ENCODE measurements at regions not wholly inside any gene's neighbourhood (a gene's known extent, or its start where the extent isn't known, plus 50 kb on each side); places are given as distances from the start of the nearest gene placed in this dataset.
A peak's percentile ranks its signal among the peaks of the same experiment; 100 is the strongest.
"Not testable (repeated sequence)": the region's sequence is repeated elsewhere in the genome, so short reads cannot be mapped to it uniquely, and the experiment has no call there.

DNA sequence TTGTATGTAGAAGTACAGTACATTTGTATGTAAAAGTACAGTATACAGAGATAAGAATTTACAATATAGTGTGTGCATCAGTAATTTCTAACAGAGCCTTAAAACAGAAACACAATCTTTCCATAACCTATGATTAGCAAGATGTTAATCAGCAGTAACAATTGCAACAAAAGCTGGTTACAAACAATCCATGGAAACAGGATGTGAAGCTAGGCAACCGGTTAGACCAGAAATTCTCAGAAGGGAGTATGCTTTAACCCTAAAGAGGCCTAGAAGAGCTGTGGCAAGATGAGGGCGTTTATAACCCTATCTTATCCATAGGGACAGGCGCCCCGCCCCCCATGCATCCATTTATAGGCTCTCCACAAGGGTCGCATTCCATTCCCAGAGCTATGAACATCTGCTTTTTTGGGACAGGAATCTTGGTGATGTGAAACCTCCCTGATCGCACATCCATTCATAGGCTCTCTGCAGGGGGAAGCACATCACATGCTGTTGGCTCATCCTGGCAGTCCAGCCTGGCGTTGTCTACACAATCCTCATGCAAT lies 180.3 kb downstream of the PDGFRA start:
- not testable (repeated sequence) for DNase-seq

DNA sequence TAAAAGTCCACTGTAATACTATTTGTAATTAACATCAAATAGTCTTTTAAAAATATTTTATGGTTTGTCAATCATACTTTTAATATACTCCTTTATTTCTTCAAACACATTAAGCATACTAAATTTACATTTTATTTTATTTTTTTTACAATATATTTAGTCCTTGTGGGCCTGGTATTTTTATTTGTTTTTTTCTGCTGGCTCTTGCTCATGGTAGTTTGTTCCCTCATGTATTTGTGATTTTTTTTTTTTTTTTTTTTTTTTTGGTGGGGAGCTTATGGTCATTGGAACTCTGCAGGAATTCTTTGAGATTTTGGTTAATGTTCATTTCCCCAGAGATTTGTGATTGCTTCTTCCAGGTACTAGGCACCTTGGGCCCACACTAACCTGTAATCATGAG lies 185.5 kb downstream of the PDGFRA start:
- no peak for DNase-seq

DNA sequence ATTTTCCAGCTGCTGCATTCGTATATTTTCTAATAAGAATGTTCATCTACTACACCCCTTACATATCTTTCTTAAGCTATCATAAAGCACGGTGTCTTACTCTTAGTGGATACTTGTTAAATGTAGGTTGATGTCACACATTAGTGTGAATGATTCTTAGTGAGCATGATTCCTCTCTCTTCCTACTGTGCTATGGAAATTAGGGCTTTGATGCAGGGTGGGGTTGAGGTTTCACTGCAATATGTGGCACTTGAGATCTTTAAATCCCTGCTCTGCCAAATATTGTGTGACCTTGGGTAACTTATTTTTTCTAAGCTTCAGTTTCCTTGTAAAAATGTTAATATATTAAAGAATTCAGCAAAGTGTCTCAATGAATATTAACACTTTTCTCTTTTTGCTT lies 188.4 kb downstream of the PDGFRA start:
- no peak for DNase-seq

DNA sequence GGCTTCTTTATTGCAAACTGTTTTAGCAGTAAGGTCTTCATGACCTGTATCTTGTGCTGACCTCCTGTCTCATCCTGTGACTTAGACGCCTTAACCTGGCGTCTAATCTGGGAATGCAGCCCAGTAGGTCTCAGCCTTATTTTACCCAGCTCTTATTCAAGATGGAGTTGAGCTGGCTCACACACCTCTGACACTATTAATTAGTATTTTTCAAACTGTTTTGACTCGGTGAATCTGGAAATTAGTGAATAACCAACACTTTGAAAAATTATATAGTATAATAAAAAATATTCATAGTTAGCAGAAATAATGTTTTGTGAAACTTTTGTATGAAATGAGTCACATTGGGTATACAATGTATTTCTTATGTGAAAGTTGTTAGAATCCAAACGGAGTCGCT lies 189.4 kb downstream of the PDGFRA start:
- DNase-seq, result no peak

DNA sequence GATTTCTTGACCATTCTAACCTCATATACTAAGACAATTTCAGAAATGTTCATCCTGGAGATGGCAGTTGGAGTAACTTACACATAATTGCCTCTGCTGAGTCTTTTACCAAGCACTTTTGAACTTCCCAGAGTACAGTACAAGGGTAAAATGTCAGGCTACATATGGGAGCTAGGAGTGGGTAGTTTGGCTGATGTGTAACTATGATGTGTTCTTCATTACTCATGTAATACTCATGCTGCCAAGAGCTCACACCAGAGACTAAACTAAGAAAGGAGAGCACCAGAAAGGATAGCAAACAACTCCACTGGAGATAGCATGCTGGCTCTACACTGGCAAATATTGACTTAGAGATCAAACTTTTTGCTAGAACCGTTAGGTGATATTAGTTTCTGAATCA lies 194.0 kb downstream of the PDGFRA start:
- no peak for DNase-seq

DNA sequence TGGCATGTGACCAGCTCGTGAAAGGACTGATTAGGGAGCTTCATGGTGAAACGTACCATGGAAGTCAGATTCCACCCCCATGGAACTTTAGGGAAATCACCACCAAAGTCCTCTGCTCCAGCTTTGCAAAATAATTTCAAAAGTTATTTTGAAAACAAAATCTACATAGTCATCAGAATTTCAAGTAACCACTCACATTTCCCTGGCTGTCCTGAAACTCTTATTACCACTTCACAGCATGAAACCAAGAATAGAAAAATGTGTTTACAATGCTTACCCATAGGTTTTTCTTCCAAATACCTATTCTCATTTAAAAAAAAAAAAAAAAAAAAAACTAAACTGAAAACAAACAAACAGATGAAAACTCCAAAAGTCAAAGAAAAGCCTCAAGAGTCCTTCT lies 198.7 kb downstream of the PDGFRA start:
- DNase-seq, result no peak

DNA sequence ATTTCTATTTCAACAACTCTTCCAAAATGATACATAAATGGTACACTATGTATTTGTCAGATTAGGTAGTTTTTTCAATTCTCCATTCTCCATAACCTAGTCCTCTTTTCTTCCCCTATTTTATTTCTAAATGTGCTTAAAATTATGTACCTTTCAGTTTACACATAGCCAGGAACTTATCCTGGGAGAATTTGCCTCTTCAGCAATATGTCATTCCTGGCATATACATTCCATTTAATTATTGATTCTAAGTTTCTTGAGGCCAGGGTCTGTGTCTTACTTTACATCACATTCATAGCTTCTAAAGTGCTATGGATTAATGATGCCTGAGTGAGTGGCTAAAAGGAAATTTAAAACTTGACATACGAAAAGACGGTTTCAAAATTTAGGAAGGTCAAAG lies 199.8 kb downstream of the PDGFRA start:
- no peak for DNase-seq

DNA sequence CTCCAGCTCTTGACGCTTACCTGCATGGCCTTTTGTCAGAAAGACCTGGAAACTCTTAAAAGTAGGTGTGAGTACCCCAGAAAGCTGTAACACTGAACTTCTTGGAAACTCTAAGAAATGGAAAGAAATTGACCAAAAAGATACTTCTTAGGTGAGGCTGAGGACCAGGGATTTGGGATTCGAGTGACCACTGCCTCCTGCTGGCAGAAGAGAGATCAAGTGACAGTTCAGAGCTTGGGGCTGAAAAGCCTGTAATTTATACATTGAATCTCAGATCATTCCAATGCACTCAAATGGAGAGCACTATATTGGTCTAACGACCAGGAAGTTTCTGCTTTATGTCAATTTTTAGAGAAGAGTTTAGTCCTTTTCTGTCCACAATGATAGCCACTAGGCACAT lies 204.6 kb downstream of the PDGFRA start:
- DNase-seq, result peak in 1 of 2 donors; percentile 11

DNA sequence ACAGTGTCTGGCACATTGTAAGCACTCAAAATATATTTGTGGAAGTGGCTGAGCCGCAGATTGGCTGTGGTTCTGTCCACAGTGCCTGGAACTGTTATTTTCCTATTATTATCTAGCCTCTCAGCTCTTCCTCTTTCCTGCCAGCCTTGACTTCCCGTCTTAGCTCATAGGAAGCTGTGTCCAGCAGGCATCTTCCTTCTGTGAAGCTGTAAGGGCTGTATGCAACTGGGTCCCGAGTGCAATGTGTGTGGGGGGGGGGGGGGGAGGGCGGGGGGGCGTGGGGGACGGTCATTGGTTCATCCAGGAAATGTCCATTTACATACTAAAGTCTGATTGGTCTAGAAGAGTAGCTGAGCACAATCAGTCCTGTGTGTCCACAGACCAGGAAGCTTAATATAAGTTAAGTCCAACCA lies 210.7 kb downstream of the PDGFRA start:
- peak; percentile 62 to 74 for DNase-seq

DNA sequence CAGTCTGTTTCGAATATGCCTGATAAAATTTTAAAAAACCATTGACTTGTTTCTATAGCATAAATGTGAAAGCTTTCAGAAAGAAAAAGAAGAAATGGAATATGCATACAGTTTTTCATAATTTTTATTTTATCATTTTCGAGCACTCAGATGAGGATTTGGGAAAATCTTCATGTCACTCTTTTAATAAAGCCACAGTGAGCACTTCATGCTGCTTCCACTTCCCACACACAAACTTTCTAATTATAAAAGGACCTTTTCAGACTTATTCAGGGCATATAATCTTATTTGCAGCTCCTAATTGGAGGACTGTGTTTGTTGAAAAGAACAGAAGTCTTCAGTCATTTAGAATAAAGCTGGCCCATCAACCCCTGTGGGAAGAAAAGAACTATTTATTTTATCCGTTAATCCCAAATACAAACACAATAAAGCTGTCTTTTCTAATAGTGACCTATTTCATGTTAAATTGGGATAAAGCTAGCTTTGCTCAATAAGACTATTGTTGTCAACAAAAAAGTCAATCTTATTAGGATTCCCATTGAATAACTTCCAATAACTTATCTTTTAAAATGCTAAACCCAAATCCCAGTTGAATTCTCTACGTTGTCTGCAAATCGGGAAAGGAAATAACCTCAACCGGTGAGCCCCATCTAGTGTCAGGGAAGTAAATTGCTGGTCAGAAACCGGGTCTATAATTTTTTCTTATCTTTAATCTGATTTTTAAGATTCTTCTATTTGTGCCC lies 211.5 kb downstream of the PDGFRA start:
- peak; percentile 12 to 49 for DNase-seq

DNA sequence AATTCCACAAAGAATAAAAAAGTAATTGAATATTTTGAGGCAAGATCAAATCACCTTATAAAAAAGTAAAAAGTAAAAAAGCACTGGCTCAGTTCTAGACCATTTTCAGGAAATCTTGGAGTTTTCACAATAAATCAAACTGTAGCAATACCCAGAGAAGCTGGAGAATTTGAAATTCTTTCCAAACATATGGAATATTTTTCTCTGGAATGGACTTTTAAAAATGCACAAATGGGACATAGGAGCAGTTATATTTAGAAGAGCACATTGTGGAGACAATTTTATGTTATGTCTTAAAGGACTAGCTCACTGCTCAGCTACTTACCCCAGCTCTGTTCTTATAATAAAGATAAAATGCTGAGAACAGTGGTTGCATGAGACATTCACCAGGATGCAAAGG lies 211.9 kb upstream of the KIT start:
- DNase-seq, result no peak

DNA sequence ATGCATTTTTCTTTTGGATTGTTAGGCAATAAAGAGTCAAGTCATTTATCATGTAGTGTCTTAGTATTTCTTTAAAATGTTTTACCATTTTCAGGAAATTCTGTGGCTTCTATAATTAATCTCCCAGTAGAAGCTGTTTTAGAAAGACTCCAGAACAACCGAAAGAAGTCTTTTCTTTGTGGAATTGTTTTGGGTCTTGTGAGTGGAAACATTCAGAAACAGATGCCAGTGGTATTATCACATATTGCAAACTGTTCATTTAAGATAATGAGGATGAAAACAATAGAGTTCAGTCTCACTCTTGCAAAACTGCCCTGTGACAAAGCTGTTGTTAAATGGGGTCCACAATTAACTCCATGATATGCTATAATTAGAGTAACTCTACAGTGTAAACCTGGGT lies 211.2 kb upstream of the KIT start:
- DNase-seq, result no peak

DNA sequence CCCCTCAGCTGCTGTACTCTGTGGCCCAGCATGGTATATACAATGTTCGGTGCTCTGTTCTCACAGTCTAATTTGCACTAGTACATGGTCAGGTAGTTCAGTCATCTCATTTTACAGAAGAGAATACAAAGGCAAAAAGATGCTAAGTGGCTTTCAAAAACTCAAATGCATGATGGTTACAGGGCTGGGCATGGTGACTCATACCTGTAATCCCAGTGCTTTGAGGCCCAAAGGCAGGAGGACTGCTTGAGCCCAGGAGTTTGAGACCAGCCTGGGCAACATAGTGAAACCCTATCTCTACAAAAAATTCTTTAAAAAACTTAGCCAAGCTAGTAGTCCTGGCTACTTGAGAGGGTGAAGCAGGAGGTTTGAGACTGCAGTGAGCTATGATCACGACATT lies 210.5 kb upstream of the KIT start:
- no peak for DNase-seq

DNA sequence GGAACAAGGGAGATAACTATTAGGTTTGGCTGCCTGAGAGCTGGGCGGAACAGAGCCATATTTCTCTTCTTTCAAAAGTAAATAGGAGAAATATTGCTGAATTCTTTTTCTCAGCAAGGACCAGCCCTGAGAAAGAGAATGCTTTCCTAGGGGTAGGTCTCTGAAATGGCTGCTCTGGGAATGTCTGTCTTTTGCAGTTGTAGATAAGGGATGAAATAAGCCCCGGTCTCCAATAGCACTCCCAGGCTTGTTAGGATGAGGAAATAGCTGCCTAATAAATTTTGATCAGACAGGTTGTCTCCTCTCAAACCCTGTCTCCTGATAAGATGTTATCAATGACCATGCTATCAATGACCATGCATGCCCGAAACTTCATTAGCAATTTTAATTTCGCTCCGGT lies 207.8 kb upstream of the KIT start:
- no peak for DNase-seq

DNA sequence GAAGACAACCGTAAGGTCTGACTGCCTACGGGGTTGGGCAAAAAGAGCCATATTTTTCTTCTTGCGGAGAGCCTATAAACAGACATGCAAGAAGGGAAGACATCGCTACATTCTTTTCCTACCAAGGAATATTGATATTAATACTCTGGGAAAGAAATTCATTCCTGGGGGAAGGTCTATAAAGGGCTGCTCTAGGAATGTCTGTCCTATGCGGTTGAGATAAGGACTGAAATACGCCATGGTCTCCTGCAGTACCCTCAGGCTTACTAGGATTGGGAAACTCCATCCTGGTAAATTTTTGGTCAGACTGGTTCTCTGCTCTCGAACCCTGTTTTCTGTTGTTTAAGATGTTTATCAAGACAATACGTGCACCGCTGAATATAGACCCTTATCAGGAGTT lies 190.8 kb upstream of the KIT start:
- not testable (repeated sequence) for DNase-seq

DNA sequence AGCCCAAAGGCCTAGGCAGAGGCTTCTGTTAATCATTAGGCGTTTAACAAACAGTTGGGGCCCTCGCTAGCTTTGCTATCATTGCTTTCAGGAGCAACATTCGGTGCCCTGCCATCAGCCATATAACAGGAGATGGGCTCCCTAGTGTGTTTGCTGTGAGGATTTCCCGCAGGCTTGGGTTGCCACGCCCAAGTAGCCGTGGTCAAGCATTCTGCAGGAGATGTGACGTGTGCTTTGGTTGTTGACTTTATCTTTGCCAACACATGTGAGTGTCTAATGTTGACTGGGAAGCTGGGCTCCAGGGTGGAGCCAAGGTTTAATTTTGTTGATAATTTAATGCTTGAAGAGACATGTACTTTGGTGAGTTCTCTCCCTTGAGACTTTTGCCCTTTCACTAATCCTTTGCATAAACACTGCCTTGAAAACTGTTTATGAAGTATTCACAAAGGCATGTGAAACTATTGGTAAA lies 184.6 kb upstream of the KIT start:
- no peak for DNase-seq

DNA sequence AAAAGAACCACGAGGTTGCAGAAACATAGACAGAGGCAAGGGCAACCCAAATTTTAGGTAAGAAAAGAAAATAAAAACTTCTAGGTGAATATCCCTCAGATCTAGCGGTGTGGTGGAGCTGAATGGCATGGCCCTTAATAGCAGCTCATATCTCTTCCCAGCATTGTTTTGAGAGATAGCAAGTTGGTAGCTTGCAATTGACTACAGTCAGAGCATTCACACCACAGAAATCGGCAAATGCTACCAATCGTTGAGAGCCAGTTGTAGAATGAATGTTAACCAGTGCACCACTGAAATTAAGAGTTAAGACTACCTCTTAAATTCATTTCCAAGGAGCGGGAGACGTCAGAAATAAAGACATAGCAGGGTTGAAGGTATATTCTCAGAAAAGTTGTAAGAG lies 184.0 kb upstream of the KIT start:
- no peak for DNase-seq

DNA sequence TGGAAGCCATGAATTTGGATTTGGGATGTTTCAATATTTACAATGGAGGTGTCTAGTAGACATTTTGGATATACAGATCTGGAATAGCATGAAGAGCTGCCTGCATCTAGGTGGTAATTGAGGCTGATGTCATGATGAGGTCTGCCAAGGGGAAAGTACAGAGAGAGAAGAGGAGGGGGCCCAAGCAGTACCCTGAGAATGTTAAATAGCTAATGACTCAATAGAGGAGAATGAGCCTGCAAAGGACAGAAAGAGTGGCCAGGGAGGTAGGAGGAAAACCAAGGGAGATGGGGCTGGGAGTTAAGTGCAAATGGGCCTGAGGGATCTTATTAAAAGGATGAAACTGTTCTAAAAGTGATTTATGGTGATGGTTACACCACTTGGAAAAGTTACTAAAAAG lies 182.2 kb upstream of the KIT start:
- no peak for DNase-seq

DNA sequence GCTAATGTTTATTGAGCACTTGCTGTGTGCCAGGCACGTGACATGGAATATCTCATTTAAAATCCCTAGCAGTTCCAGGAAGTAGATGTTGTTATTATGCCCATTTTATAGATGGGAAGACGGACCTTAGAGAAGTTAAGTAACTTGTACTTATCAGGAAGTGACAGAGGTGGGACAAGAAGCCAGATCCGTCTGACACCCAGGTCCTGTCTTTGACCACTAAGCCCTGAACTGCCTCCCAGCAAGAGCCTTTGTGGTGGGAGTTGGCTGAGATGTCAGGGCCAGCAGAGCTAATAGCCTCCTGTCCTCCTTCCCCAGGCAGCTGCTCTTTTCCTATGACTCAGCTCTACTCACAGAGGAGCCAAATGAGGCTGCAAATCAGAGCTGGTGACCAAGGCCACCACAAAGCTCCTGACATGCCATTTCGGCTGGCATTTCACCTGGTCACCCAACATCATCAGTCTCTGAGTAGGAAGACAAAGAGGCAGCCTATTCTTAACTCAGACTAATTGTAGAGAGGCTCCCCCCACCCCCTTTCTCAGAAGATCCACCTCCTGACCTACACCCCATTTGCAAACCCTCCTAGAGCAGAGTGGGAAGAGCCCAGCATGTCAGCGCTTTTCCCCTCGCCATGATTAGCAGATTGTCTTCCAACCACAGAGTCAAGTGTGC lies 175.1 kb upstream of the KIT start:
- no peak for DNase-seq

DNA sequence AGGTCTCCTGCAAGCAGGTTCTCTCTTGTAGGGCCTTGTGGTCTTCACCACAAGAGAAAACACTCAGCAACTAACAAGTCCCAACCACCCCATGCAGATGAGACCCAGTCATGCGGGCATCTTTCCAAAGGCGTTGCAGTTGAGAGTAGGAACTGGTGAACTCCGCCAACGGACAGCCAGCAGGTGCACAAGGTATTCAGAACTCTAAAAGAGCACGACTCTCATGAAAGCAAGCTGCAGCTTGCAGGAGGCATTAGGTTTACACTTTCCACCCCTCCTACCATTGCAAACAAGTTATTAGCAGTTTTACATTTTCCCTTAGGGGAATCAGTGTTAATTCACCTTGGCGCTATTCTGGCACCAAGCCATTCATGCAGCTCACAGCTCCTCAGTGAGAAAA lies 173.4 kb upstream of the KIT start:
- no peak for DNase-seq

DNA sequence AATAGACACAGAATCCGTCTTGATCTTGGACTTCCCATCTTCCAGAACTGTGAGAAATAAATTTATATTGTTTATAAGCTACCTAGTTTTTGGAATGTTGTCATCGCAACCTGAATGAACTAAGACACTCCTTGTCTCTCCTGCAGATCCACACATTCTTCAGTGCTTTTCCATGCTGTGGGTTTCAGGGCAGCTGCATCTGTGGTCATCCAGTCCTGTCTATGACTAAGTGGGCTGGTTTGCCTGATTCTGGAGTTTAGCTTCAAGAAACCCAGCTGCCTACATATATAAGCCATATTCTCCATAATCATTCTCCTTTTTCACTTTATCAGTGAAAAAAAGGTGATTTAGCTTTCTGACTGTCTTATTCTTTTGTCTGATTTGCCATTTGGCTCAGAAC lies 170.3 kb upstream of the KIT start:
- DNase-seq, result no peak

DNA sequence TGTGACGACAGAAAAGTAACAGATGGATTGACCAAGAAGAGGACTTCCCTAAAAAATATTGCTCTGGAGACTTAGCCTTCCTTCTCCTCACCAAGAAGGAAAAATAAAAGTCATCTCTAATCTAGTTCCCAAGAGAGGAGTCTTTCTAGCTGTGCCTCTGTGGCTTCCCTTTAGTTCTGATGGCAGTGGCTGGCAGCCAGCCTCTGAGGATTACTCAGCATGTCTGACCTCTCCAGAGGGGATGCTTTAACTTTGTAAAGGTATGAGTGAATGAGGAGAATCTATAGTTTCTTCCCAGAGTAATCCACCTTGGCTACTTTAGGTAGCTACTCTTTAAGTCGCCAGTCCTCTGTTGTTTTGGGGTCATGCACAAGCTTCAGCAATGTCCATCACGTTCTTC lies 163.9 kb upstream of the KIT start:
- DNase-seq, result no peak

DNA sequence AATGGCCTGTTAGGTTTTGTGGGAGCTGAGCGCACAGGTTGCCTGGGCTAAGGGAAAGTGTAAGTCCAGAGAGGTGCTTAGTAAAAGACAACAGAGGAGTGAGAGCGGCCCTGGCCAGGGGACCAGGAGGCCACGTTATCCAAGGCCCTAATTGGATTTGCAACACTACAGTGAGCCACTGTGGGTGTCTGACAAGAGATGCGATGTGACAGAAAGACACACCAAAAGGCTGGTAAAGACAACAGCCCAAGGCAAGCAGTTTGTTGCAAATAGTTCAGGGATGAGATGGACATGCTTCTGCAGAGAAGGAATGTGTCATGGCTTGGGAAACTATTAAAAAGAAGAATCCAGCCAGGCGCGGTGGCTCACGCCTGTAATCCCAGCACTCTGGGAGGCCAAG lies 162.7 kb upstream of the KIT start:
- DNase-seq, result no peak

DNA sequence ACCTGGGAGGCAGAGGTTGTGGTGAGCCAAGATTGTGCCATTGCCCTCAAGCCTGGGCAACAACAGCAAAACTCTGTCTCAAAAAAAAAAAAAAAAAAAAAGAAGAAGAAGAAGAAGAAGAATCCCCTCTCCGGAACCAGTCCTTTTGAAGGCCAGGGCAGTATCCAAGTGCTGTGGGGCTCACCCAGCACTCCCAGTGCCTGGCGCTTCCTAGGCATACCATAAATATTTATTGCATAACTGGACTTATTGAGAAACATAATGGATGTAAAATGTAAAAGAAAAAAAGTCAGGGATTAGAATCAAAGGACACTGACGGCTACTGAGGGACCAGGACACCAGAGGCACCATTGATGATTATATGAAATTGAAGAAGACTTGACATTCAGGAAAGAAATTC lies 162.1 kb upstream of the KIT start:
- no peak for DNase-seq

DNA sequence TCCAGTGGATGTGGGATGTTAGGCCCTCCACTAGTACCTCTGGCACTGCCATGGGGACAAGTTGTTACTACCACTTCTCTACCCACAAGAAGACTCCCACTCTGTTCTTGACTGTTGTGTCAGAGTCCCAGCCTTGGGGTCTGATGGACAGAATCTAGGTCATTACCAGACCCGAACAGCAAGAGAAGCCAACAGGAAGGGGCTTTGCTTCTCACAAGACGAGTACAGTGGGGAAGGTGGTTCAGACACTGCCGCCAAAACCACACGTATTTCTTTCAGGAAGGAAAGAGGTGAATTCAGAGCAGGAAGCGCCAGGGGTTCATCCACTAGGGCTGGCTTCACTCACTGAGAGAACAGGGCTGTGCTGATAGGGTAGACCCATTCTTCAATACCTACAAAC lies 161.3 kb upstream of the KIT start:
- DNase-seq, result no peak
